GM12892 (cell line): ENCODE measurements at regions not wholly inside any gene's neighbourhood (a gene's known extent, or its start where the extent isn't known, plus 50 kb on each side); places are given as distances from the start of the nearest gene placed in this dataset.

ENCODE experiments used
- POLR2A ChIP-seq: IDR thresholded peaks from 2 replicates; pipeline ENCODE4 v1.6.1; 2011; ENCODE audit warnings: low read depth, low read length, control low read depth
- POLR2AphosphoS5 ChIP-seq: IDR thresholded peaks from 2 replicates; pipeline ENCODE4 v1.6.1; 2011; ENCODE audit warnings: low read depth, low read length, control low read depth
- TAF1 ChIP-seq: IDR thresholded peaks from 2 replicates; pipeline ENCODE4 v1.6.1; 2011; ENCODE audit warnings: low read depth, mild to moderate bottlenecking, control low read depth, low read length, borderline replicate concordance

- TF ChIP-seq POLR2A (no peak), POLR2AphosphoS5 (no peak), TAF1 (no peak)
Measured at GRCh38 chr3:124143047-124143446, 151.1 kb upstream of the ROPN1 start.
